Sigmoid colon (tissue), 4 donors: ENCODE measurements at regions not wholly inside any gene's neighbourhood (a gene's known extent, or its start where the extent isn't known, plus 50 kb on each side); places are given as distances from the start of the nearest gene placed in this dataset.

Experiments
- EP300 ChIP-seq, 4 donors: sonication (generic); formaldehyde crosslinking; IDR thresholded peaks; one replicate each; pipeline ENCODE4 v1.6.1; 2017; ENCODE audit warnings: antibody characterized with exemption in 4 of 4
- POLR2A ChIP-seq, 2 donors: fragments of 450-650 bp; IDR thresholded peaks; one replicate each; pipeline ENCODE4 v1.6.1; 2016; ENCODE audit warnings: antibody characterized with exemption in 2 of 2, mild to moderate bottlenecking in 2 of 2, moderate library complexity in 2 of 2
- TF ChIP-seq, protein P1 (sequence below), 4 experiments: fragments of 450-650 bp in 3 of 4; fragments of 200-600 bp in 1 of 4; IDR thresholded peaks; one replicate each; pipeline ENCODE4 v1.5.1; 2016 to 2019; ENCODE audit warnings: antibody characterized with exemption in 4 of 4, mild to moderate bottlenecking in 3 of 4, moderate library complexity in 2 of 4

DNA sequence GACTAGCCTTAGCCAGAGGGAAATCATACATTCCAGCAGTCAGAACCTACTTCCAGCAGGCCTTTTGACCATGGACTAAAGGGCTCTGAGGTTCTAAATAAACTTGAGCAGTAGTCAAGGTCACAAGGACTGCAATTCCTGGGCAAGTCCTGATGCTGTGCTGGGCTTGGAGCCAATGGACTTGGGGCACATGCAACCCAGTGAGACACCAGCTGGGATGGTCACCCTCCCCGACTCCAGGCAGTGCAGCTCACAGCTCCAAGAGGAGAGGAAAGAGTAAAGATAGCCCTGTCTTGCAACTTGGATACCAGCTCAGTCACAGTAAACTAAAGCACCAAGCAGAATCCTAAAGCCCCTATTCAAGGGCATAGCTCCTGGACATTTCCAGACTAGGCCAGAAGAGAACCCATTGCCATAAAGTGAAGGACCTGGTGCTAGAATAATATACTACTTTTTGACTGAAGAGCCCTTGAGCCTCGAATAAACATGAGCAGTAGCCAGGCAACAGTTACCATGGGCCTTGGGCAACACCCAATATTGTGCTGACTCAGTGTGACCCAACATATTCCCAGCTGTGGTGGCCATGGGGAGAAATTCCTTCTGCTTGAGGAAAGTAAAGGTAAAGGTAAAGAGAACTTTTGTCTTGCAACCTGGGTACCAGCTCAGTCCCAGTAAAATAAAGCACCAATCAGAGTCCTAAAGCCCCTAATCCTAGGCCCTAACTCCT lies 226.2 kb upstream of the CLEC14A start:
- TF ChIP-seq POLR2A (IDR thresholded peaks at IDR 0.05) (no peak), EP300 (IDR thresholded peaks at IDR 0.05) (no peak)
- TF ChIP-seq, protein P1, sequence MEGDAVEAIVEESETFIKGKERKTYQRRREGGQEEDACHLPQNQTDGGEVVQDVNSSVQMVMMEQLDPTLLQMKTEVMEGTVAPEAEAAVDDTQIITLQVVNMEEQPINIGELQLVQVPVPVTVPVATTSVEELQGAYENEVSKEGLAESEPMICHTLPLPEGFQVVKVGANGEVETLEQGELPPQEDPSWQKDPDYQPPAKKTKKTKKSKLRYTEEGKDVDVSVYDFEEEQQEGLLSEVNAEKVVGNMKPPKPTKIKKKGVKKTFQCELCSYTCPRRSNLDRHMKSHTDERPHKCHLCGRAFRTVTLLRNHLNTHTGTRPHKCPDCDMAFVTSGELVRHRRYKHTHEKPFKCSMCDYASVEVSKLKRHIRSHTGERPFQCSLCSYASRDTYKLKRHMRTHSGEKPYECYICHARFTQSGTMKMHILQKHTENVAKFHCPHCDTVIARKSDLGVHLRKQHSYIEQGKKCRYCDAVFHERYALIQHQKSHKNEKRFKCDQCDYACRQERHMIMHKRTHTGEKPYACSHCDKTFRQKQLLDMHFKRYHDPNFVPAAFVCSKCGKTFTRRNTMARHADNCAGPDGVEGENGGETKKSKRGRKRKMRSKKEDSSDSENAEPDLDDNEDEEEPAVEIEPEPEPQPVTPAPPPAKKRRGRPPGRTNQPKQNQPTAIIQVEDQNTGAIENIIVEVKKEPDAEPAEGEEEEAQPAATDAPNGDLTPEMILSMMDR (IDR thresholded peaks at IDR 0.05) = no peak
